Ishikawa (cell line): ENCODE measurements at regions not wholly inside any gene's neighbourhood (a gene's known extent, or its start where the extent isn't known, plus 50 kb on each side); places are given as distances from the start of the nearest gene placed in this dataset.

Source experiments
- CEBPB ChIP-seq: IDR thresholded peaks from 2 replicates; pipeline ENCODE4 v1.6.1; 2012
- CREB1 ChIP-seq: IDR thresholded peaks from 2 replicates; pipeline ENCODE4 v1.6.1; 2012; ENCODE audit warnings: low read depth
- EGR1 ChIP-seq: IDR thresholded peaks from 2 replicates; pipeline ENCODE4 v1.6.1; 2012
- EP300 ChIP-seq: IDR thresholded peaks from 2 replicates; pipeline ENCODE4 v1.6.1; 2012; ENCODE audit warnings: borderline replicate concordance
- FOXM1 ChIP-seq: IDR thresholded peaks from 2 replicates; pipeline ENCODE4 v1.6.1; 2012; ENCODE audit warnings: low read depth, borderline replicate concordance
- MAX ChIP-seq: IDR thresholded peaks from 2 replicates; pipeline ENCODE4 v1.6.1; 2012
- NFIC ChIP-seq: IDR thresholded peaks from 2 replicates; pipeline ENCODE4 v1.6.1; 2012
- RAD21 ChIP-seq: IDR thresholded peaks from 2 replicates; pipeline ENCODE4 v1.6.1; 2012; ENCODE audit warnings: low read depth
- REST ChIP-seq: IDR thresholded peaks from 2 replicates; pipeline ENCODE4 v1.6.1; 2012; ENCODE audit warnings: low read depth, mild to moderate bottlenecking
- TAF1 ChIP-seq: IDR thresholded peaks from 2 replicates; pipeline ENCODE4 v1.6.1; 2012; ENCODE audit warnings: low read depth, mild to moderate bottlenecking
- TCF12 ChIP-seq: IDR thresholded peaks from 2 replicates; pipeline ENCODE4 v1.6.1; 2012; ENCODE audit warnings: low read depth
- TEAD4 ChIP-seq: IDR thresholded peaks from 2 replicates; pipeline ENCODE4 v1.6.1; 2012
- USF1 ChIP-seq: IDR thresholded peaks from 2 replicates; pipeline ENCODE4 v1.6.1; 2012
- YY1 ChIP-seq: IDR thresholded peaks from 2 replicates; pipeline ENCODE4 v1.6.1; 2012; ENCODE audit warnings: low read depth
- ZBTB7A ChIP-seq: IDR thresholded peaks from 2 replicates; pipeline ENCODE4 v1.6.1; 2012; ENCODE audit warnings: low read depth

GRCh38 chr1:172811694-172812093 is 152.8 kb downstream of the FASLG start:
- TF ChIP-seq ZBTB7A: no peak
- no peak for TF ChIP-seq YY1
- no peak for TF ChIP-seq TAF1
- no peak for TF ChIP-seq RAD21
- no peak for TF ChIP-seq REST
- TF ChIP-seq TEAD4: no peak
- no peak for TF ChIP-seq FOXM1
- TF ChIP-seq USF1: no peak
- no peak for TF ChIP-seq EP300
- no peak for TF ChIP-seq EGR1
- TF ChIP-seq CREB1: no peak
- TF ChIP-seq CEBPB: no peak
- TF ChIP-seq MAX: no peak
- no peak for TF ChIP-seq NFIC

- TF ChIP-seq YY1: no peak
- no peak for TF ChIP-seq TAF1
- no peak for TF ChIP-seq EGR1
- no peak for TF ChIP-seq REST
- TF ChIP-seq RAD21: no peak
- no peak for TF ChIP-seq USF1
- no peak for TF ChIP-seq NFIC
- no peak for TF ChIP-seq FOXM1
- TF ChIP-seq MAX: no peak
- no peak for TF ChIP-seq TEAD4
- no peak for TF ChIP-seq ZBTB7A
- no peak for TF ChIP-seq CEBPB
- TF ChIP-seq TCF12: no peak
- TF ChIP-seq CREB1: no peak
- TF ChIP-seq EP300: no peak
Observed at GRCh38 chr1:172812118-172812517, 153.2 kb downstream of the FASLG start.

- TF ChIP-seq EP300: no peak
- TF ChIP-seq REST: no peak
Observed at GRCh38 chr1:172813330-172813729, 154.4 kb downstream of the FASLG start.

GRCh38 chr1:172814428-172814827 is 155.5 kb downstream of the FASLG start:
- TF ChIP-seq MAX: no peak
- no peak for TF ChIP-seq TEAD4

GRCh38 chr1:172815740-172816139 is 156.8 kb downstream of the FASLG start:
- TF ChIP-seq YY1: no peak
